ENCODE measurements at regions not wholly inside any gene's neighbourhood (a gene's known extent, or its start where the extent isn't known, plus 50 kb on each side); places are given as distances from the start of the nearest gene placed in this dataset.

DNA sequence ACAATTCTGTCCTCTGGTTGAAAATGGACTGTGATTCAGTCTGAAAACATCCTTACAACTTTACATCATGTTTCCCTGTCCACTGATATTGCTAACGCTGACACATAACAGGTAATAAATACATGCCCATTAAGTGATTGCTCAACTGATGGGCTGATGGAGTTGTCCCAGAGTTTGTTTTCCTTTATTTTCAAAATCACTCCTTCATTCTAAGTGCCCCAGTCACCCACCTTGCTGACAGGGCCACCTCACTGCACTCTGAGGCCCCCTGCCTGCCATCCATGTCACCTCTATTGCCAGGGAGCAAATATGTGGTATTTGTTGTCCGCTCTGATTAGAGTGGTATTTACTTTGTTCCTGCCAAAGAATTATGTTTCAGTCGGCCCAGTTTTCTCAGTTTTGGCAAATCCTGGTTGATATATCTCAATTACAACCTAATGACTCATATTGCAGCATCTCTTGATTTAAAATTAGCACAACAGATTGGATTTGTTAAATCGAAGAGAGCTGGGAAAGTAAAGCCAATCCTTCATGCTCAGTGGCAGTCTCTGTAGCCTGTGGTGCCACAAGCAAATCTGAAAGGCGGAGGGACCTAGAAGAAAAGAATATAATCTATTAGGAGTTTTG is 105.1 kb downstream of the RDH14 start:
- TF ChIP-seq CTCF (IDR thresholded peaks at IDR 0.05): peak in 2 of 6 experiments; percentile 20 to 28
- no peak for TF ChIP-seq POLR2A (IDR thresholded peaks at IDR 0.05)
